Hepatic stellate cell (primary cell): ENCODE measurements at regions not wholly inside any gene's neighbourhood (a gene's known extent, or its start where the extent isn't known, plus 50 kb on each side); places are given as distances from the start of the nearest gene placed in this dataset.

Experiments used
- DNase-seq: peaks from one replicate; pipeline ENCODE4 v3.0.0; 2011; ENCODE audit warnings: low spot score

GRCh38 chr6:99219788-99220187 is 129.7 kb downstream of the FAXC start:
- DNase-seq = peak; percentile 4

DNA sequence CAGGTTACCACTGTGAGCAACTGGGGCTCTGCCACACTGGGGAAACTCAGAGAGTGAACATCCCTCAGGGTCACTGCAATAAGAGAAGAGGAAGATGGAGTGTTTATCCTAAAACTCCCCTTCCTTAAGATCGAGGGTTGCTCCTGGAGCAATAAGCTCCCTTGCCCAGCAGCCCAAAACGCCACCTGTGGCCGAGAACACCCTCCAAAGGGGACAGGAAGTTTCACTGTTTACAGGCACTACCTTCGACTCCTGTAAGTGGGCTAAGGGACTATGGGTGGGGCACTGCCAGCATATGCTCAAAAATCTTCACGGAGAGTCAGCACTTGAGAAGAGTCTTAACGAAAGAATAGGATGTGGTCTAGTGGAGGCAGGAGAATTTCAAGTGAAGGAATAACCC is 132.5 kb downstream of the FAXC start:
- DNase-seq = no peak

- DNase-seq = no peak
Measured at GRCh38 chr6:99195986-99196655, 153.4 kb downstream of the FAXC start.

GRCh38 chr6:99192561-99192960 is 156.9 kb downstream of the FAXC start:
- no peak for DNase-seq

- no peak for DNase-seq
Measured at GRCh38 chr6:99189823-99190721, 159.4 kb downstream of the FAXC start.

DNA sequence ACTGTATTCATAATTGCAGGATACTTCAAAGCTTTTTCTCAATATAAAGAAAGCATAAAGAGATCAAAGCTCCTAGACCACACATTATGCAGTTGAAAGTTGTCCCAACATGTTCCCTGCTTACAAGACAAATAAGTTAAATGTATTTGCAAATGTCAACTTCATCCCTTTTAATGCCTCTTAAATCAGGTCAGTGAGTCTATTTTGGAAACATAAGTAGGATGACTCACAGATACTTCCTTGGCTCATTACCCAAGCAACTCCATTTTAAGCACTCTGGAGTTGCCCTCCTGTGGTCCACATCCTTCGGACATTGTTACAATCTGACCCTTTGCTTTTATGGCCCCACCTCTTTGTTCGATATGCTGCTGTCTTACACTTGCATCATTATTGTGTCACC is 162.0 kb downstream of the FAXC start:
- DNase-seq = no peak

DNA sequence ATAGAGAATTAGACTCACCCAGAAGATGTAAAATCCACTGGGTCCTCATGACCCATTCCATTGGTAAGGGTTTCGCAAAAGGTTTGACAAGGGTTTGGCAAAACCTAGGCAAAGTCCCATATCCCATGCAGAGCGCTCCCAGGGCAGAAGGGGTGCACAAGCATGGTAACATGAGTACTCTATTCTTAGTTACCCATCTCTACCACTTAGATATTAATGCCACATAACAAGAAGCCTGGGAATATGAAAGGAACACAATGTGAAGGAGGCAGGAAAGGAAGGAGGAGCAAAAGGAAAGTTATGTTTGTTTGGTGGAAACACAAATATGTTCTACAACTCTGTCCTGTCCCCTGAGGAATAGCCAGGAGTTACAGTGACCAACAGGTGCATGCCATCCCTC is 163.1 kb downstream of the FAXC start:
- no peak for DNase-seq

DNA sequence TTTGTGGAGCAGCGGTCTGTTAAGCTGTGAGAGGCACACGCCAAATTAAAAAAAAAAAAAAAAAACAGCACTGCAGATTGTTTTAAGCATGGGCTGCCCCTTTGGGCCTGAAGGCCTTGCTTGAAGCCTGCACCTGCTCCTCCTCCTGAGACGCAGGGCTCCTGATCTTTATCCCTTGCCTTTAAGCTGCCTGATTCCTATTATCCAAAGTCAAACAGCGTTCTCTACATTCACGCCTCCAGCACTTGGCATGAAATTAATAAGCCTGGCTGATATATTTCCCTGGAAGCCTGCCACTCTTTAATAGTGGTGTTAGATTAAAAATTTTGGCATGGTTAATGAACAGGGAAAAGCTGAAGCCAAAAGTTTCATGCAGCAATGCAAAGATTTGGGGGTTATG is 163.9 kb downstream of the FAXC start:
- no peak for DNase-seq

DNA sequence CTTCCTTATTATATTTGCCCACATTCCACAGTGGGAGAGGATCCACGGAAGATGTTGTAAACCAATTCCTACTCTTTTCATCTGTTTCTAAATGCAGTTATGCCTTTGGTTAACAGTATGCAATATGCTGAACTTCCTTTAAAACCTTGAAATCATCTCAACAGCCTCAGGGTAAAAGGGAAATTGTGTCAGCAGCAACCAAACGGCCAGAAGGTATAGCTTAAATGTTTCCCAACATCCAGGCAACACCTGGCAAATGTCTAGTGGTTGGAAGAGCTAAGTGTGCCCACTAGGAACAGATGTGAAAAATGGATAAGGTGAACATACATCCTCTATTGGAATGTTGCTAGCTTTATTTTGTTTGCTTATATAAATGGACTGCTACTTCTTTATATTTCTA is 164.8 kb downstream of the FAXC start:
- no peak for DNase-seq

GRCh38 chr6:99183066-99183465 is 166.4 kb downstream of the FAXC start:
- no peak for DNase-seq

DNA sequence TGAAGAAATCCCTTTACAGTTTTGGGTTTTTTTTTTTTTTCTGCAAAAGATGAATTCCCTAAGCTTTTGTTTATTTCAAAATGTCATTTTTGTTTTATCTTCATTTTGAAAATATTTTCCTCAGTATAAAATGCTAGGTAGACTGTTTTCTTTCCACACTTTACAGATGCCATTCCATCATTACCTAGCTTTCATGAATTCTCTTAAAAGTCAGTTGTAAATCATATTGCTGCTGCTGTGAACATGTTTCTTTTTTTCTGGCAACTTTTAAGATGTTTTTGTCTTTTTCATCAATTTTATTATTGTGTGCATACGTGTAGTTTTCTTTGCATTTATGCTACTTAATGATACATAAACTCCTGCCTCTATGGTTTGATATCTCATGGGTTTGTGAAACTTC is 168.3 kb downstream of the FAXC start:
- no peak for DNase-seq

GRCh38 chr6:99178168-99178567 is 171.3 kb downstream of the FAXC start:
- no peak for DNase-seq

DNA sequence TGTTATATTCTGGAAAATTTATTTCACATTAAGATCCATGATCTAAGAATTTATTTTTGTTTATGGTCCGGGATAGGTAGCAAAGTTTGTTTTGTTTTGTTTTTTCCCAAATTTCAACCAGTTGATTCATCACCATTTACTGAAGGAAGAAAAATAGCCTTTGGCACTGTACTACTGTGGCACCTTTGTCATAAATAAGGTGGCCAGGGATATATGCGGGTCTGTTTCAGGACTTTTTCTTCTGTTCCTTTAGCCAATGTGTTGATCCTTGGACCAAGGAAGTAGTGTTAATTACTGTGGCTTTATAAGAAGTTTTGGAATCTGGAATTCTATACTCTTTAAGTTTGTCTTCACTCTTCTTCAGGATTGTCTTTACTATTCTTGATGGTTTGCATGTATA is 171.7 kb downstream of the FAXC start:
- DNase-seq = no peak

- DNase-seq = no peak
Measured at GRCh38 chr6:99165838-99166237, 183.6 kb downstream of the FAXC start.

- DNase-seq = no peak
Measured at GRCh38 chr6:99152347-99152643, 197.2 kb downstream of the FAXC start.

GRCh38 chr6:99151634-99152346 is 197.7 kb downstream of the FAXC start:
- DNase-seq = peak; percentile 11

DNA sequence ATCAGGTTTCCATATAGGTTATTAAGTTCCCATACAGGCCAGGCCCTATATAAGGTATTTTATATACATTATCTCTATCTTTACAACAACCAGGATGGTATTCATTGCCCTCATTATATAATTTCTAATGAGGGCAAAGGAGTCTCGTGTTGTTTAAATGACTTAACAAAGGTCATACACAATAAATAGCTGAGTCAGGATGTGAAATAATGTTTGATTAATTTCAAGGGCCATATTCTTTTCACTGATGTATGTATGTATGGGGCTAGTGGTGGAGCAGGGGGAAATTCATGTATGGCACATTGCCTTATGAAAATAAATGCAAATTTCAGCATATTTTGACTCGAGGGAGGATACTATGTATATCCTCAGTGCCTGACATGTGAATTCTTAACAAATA is 200.7 kb downstream of the FAXC start:
- DNase-seq = no peak

DNA sequence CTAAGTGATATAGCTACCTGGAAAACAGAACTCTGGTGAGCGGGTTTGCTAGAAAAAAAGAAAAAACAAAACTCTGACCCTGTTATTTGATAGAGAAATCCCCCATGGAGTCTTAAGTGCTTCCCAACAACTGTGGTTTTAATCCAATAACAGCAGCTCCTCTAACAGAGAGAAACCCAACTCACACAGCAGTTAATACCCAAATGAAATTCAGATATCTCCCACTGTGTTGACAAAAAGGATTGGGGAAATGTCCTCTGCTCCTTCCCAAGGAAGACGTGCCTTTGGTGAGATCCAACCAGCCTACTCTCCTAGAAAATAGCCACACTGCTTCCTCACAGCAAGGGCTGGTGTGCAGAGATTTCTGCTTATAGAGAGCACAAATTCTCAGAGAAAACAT is 200.4 kb upstream of the FBXL4 start:
- no peak for DNase-seq

GRCh38 chr6:99147206-99147605 is 199.5 kb upstream of the FBXL4 start:
- no peak for DNase-seq

DNA sequence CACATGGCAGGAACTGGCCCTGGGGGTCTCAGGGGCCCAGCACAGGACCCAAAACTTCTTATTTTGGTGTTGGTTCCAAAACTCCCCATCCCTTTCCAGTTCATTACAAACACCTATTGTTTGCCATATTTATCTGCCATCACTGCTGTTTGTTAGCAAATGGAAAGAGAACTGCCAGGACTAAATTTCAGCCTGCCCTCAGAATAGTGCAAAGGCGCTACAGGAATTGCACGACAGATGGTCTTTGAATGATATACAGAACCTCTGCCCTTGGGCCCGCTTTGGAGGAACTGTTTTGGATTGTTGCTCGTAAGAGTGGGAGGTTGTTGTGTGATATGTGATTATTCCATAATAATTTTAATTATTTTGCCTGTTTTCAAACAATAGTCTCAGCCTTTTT is 199.0 kb upstream of the FBXL4 start:
- DNase-seq = no peak

- no peak for DNase-seq
Measured at GRCh38 chr6:99145738-99146137, 198.0 kb upstream of the FBXL4 start.

- no peak for DNase-seq
Measured at GRCh38 chr6:99143108-99143861, 195.5 kb upstream of the FBXL4 start.
